Astrocyte (in vitro differentiated cells and primary cell): ENCODE measurements at regions not wholly inside any gene's neighbourhood (a gene's known extent, or its start where the extent isn't known, plus 50 kb on each side); places are given as distances from the start of the nearest gene placed in this dataset.

ENCODE experiments used
- DNase-seq: peaks from one replicate; pipeline ENCODE4 v3.0.0-alpha.2; 2010; ENCODE audit warnings: low read depth
- FAIRE-seq: peaks from 2 replicates; lab custom pipeline; 2011; peaks lifted over from hg19 to GRCh38; lab: Jason Lieb, UNC
- H2AFZ ChIP-seq: 2 replicates; pipeline ENCODE4 v1.6.0; 2012; ENCODE audit warnings: low read depth, low read length, inconsistent platforms
- H3K27ac ChIP-seq: 2 replicates; pipeline ENCODE4 v1.5.1; 2011; ENCODE audit warnings: low read depth, low read length, inconsistent platforms
- H3K27me3 ChIP-seq: 2 replicates; pipeline ENCODE4 v1.6.0; 2011; ENCODE audit warnings: low read length, inconsistent platforms; ENCODE audit not compliant: insufficient read depth
- H3K36me3 ChIP-seq: 2 replicates; pipeline ENCODE4 v1.5.1; 2011; ENCODE audit warnings: low read length, inconsistent platforms; ENCODE audit not compliant: insufficient read depth
- H3K4me1 ChIP-seq: 2 replicates; pipeline ENCODE4 v1.5.1; 2011; ENCODE audit warnings: low read length, inconsistent platforms; ENCODE audit not compliant: insufficient read depth
- H3K4me2 ChIP-seq: 2 replicates; pipeline ENCODE4 v1.6.0; 2012; ENCODE audit warnings: low read length, inconsistent platforms
- H3K4me3 ChIP-seq: 2 replicates; pipeline ENCODE4 v1.5.1; 2011; ENCODE audit warnings: low read depth, mild to moderate bottlenecking, low read length, inconsistent platforms; ENCODE audit not compliant: insufficient read depth
- H3K79me2 ChIP-seq: 2 replicates; pipeline ENCODE4 v1.6.0; 2012; ENCODE audit warnings: mild to moderate bottlenecking, low read length, inconsistent platforms; ENCODE audit not compliant: insufficient read depth
- H3K9ac ChIP-seq: 2 replicates; pipeline ENCODE4 v1.6.0; 2012; ENCODE audit warnings: mild to moderate bottlenecking, low read length, inconsistent platforms
- H3K9me3 ChIP-seq: 2 replicates; pipeline ENCODE4 v1.5.1; 2012; ENCODE audit warnings: low read depth, mild to moderate bottlenecking, low read length, inconsistent platforms; ENCODE audit not compliant: insufficient read depth
- H4K20me1 ChIP-seq: 2 replicates; pipeline ENCODE4 v1.6.0; 2012; ENCODE audit warnings: low read length, inconsistent platforms; ENCODE audit not compliant: insufficient read depth
- H3K27ac Mint-ChIP-seq: one replicate; pipeline ENCODE4 v1.8.0; 2021; ENCODE audit warnings: mild to moderate bottlenecking, mixed read lengths; ENCODE audit not compliant: unreplicated experiment
- H3K27me3 Mint-ChIP-seq: one replicate; pipeline ENCODE4 v1.8.0; 2021; ENCODE audit warnings: low read depth, mixed read lengths; ENCODE audit not compliant: unreplicated experiment
- H3K36me3 Mint-ChIP-seq: one replicate; pipeline ENCODE4 v1.8.0; 2021; ENCODE audit warnings: low read depth, mixed read lengths; ENCODE audit not compliant: unreplicated experiment
- H3K4me1 Mint-ChIP-seq: one replicate; pipeline ENCODE4 v1.8.0; 2021; ENCODE audit warnings: low read depth, mixed read lengths; ENCODE audit not compliant: unreplicated experiment
- H3K4me3 Mint-ChIP-seq: one replicate; pipeline ENCODE4 v1.8.0; 2021; ENCODE audit warnings: mild to moderate bottlenecking, moderate library complexity, mixed read lengths; ENCODE audit not compliant: unreplicated experiment
- H3K9me3 Mint-ChIP-seq: one replicate; pipeline ENCODE4 v1.8.0; 2021; ENCODE audit warnings: mild to moderate bottlenecking, mixed read lengths; ENCODE audit not compliant: unreplicated experiment
- CTCF ChIP-seq: IDR thresholded peaks from 2 replicates; pipeline ENCODE4 v1.5.1; 2011; ENCODE audit warnings: low read depth, mild to moderate bottlenecking, inconsistent platforms, low read length, moderate library complexity; ENCODE audit not compliant: insufficient read depth
- EZH2 ChIP-seq: IDR thresholded peaks from 2 replicates; pipeline ENCODE4 v1.6.1; 2012; ENCODE audit warnings: mild to moderate bottlenecking, low read length, inconsistent platforms; ENCODE audit not compliant: insufficient read depth

DNA sequence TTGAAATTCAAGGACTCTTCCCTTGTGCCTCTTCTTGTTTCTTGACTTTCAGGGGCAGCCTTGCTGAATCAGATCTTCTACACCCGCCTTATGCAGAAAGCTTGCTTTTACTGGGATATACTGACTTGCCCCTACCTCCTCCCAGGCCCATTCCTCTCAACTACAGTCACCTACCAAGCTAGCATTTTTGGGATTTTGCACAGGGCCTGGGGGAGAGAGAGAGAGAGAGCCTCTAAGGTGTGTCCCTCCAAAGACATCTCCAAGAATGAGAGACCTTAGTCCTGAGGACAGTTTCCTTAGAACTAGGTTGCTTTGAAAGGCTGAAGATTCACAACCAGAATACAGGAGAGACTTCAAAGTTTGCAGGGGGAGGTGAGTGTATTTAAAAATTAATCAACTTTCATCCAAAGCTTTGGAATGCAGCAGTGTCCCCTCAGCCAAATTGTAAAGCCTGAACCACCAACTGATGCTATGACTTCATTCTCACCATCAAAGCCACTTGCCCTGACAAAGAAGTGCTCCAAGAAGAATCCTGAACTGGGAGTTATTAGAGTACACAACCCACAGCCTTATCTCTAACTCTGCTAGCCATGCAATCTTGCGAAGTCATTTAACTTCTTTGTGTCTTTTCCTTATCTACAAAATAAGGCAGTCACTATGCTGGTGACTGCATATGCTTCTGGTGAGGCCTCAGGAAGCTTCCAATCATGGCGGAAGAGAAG lies 96.1 kb upstream of the EGLN3 start:
- no peak for FAIRE-seq

DNA sequence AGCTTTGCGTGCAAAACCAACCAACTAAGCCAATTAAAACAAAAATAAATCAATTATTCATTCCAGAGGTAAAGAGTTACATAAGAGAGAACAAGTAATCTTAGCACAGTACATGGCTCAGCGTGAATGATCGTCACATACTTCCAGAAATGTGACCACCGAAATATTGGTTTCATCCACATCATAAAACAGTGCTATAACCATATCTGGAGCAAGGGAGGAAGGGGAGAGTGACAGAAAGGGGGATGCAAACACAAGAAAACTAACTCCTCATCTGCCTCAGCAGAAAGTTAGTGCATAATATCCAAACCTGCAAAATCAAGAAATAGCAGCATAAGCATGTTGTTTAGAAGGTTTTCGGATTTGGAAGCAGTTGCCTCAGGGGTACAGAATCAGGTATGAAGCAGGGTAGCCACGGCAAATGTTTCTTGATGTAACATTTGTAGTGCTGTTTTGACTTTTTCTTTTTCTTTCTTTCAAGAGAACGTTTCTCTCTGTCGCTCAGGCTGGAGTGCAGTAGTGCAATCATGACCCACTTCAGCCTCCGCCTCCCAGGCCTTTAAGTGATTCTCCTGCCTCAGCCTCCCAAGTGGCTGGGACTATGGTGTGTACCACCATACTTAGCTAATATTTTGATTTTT lies 93.9 kb upstream of the EGLN3 start:
- Mint-ChIP-seq H3K27me3 (no peaks in the 10 kb centered on the region), H3K36me3 (no peaks in the 10 kb centered on the region), H3K4me3 (no peak overlapping the region), H3K9me3 (no peaks in the 10 kb centered on the region), H3K4me1 (peaks cover 16% of the 10 kb centered on the region), H3K27ac (no peak overlapping the region)
- H4K20me1 ChIP-seq, result no peaks in the 10 kb centered on the region
- no peaks in the 10 kb centered on the region for H3K9me3 ChIP-seq
- no peaks in the 10 kb centered on the region for H3K27me3 ChIP-seq
- peaks cover 7% of the 10 kb centered on the region for H3K4me1 ChIP-seq
- no peaks in the 10 kb centered on the region for H3K79me2 ChIP-seq
- H2AFZ ChIP-seq, result no peak overlapping the region
- no peak for FAIRE-seq
- no peak overlapping the region for H3K4me2 ChIP-seq
- no peaks in the 10 kb centered on the region for H3K36me3 ChIP-seq
- TF ChIP-seq EZH2 (no peak), CTCF (no peak)
- no peak overlapping the region for H3K4me3 ChIP-seq
- no peak overlapping the region for H3K27ac ChIP-seq
- no peak for DNase-seq
- no peak overlapping the region for H3K9ac ChIP-seq

More for the DNA sequence above, 96.1 kb upstream of the EGLN3 start:
- no peaks in the 10 kb centered on the region for H3K27me3 Mint-ChIP-seq
- H3K27ac Mint-ChIP-seq, result no peak overlapping the region
- no peaks in the 10 kb centered on the region for H3K9me3 ChIP-seq
- no peak overlapping the region for H3K27ac ChIP-seq
- H3K79me2 ChIP-seq, result no peaks in the 10 kb centered on the region
- H2AFZ ChIP-seq, result no peak overlapping the region
- H3K4me3 Mint-ChIP-seq, result no peak overlapping the region
- peaks cover 26% of the 10 kb centered on the region for H3K4me1 Mint-ChIP-seq
- peaks cover 2% of the 10 kb centered on the region for H3K9me3 Mint-ChIP-seq
- no peaks in the 10 kb centered on the region for H4K20me1 ChIP-seq
- H3K4me3 ChIP-seq, result no peak overlapping the region
- peaks cover 3% of the 10 kb centered on the region for H3K36me3 Mint-ChIP-seq
- TF ChIP-seq CTCF (no peak), EZH2 (no peak)
- no peak overlapping the region for H3K4me2 ChIP-seq
- H3K36me3 ChIP-seq, result no peaks in the 10 kb centered on the region
- DNase-seq, result no peak
- H3K4me1 ChIP-seq, result peaks cover 10% of the 10 kb centered on the region
- no peaks in the 10 kb centered on the region for H3K27me3 ChIP-seq
- H3K9ac ChIP-seq, result no peak overlapping the region

DNA sequence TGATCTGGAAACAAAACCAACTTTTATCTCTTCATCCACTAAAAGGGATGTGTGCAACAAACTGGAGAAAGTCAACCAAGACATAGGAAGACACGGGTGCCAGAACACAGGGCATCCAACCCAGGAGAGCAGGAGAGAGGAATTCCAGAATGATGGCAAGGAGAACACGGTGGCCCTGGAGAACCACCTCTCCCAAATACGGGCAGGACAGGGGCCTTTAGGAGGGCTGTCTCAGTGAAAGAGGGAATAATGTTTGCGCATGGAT lies 93.4 kb upstream of the EGLN3 start:
- TF ChIP-seq CTCF, result no peak
- no peak for TF ChIP-seq EZH2
- H3K27ac ChIP-seq, result no peak overlapping the region
- H2AFZ ChIP-seq, result no peak overlapping the region
- no peaks in the 10 kb centered on the region for H4K20me1 ChIP-seq
- FAIRE-seq (no peak), DNase-seq (no peak)
- H3K27me3 Mint-ChIP-seq, result no peaks in the 10 kb centered on the region
- no peaks in the 10 kb centered on the region for H3K79me2 ChIP-seq
- H3K36me3 ChIP-seq, result no peaks in the 10 kb centered on the region
- no peak overlapping the region for H3K4me3 ChIP-seq
- peaks cover 21% of the 10 kb centered on the region for H3K4me1 Mint-ChIP-seq
- H3K9me3 Mint-ChIP-seq, result no peaks in the 10 kb centered on the region
- H3K4me3 Mint-ChIP-seq, result no peak overlapping the region
- no peak overlapping the region for H3K4me2 ChIP-seq
- H3K27ac Mint-ChIP-seq, result peak overlapping the region; percentile 23
- H3K27me3 ChIP-seq, result no peaks in the 10 kb centered on the region
- H3K9ac ChIP-seq, result no peak overlapping the region
- no peaks in the 10 kb centered on the region for H3K36me3 Mint-ChIP-seq
- peaks cover 7% of the 10 kb centered on the region for H3K4me1 ChIP-seq
- H3K9me3 ChIP-seq, result no peaks in the 10 kb centered on the region
